ENCODE measurements at regions not wholly inside any gene's neighbourhood (a gene's known extent, or its start where the extent isn't known, plus 50 kb on each side); places are given as distances from the start of the nearest gene placed in this dataset.

DNA sequence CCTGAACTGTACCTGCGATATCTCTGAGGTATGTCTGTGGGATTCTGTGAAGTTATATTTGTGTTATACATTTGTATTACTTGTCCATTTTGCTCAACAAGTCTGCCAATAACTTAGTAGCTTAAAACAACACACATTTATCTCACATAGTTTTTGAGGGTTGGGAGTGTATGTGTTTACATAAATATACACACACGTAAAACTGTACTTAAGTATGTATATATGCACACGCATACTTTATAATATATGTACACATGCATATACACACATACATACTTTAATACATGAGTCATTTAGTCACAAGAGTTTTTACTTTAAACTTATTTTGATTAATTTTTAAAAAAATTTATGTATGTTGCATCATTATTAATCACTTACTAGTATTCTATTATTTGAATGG, 205.9 kb upstream of the EDIL3 start:
- TF ChIP-seq ZNF274 (IDR thresholded peaks at IDR 0.05; ENCODE audit: low read depth, low read length) (no peak), SUZ12 (IDR thresholded peaks at IDR 0.05; ENCODE audit: extremely low read depth, insufficient read depth, insufficient read length) (no peak)
